Ishikawa (cell line): ENCODE measurements at regions not wholly inside any gene's neighbourhood (a gene's known extent, or its start where the extent isn't known, plus 50 kb on each side); places are given as distances from the start of the nearest gene placed in this dataset.

Experiments
- CEBPB ChIP-seq: IDR thresholded peaks from 2 replicates; pipeline ENCODE4 v1.6.1; 2012
- CREB1 ChIP-seq: IDR thresholded peaks from 2 replicates; pipeline ENCODE4 v1.6.1; 2012; ENCODE audit warnings: low read depth
- EGR1 ChIP-seq: IDR thresholded peaks from 2 replicates; pipeline ENCODE4 v1.6.1; 2012
- EP300 ChIP-seq: IDR thresholded peaks from 2 replicates; pipeline ENCODE4 v1.6.1; 2012; ENCODE audit warnings: borderline replicate concordance
- FOXM1 ChIP-seq: IDR thresholded peaks from 2 replicates; pipeline ENCODE4 v1.6.1; 2012; ENCODE audit warnings: low read depth, borderline replicate concordance
- MAX ChIP-seq: IDR thresholded peaks from 2 replicates; pipeline ENCODE4 v1.6.1; 2012
- NFIC ChIP-seq: IDR thresholded peaks from 2 replicates; pipeline ENCODE4 v1.6.1; 2012
- RAD21 ChIP-seq: IDR thresholded peaks from 2 replicates; pipeline ENCODE4 v1.6.1; 2012; ENCODE audit warnings: low read depth
- REST ChIP-seq: IDR thresholded peaks from 2 replicates; pipeline ENCODE4 v1.6.1; 2012; ENCODE audit warnings: low read depth, mild to moderate bottlenecking
- TAF1 ChIP-seq: IDR thresholded peaks from 2 replicates; pipeline ENCODE4 v1.6.1; 2012; ENCODE audit warnings: low read depth, mild to moderate bottlenecking
- TCF12 ChIP-seq: IDR thresholded peaks from 2 replicates; pipeline ENCODE4 v1.6.1; 2012; ENCODE audit warnings: low read depth
- TEAD4 ChIP-seq: IDR thresholded peaks from 2 replicates; pipeline ENCODE4 v1.6.1; 2012
- USF1 ChIP-seq: IDR thresholded peaks from 2 replicates; pipeline ENCODE4 v1.6.1; 2012
- YY1 ChIP-seq: IDR thresholded peaks from 2 replicates; pipeline ENCODE4 v1.6.1; 2012; ENCODE audit warnings: low read depth
- ZBTB7A ChIP-seq: IDR thresholded peaks from 2 replicates; pipeline ENCODE4 v1.6.1; 2012; ENCODE audit warnings: low read depth

- TF ChIP-seq TAF1 = no peak
- no peak for TF ChIP-seq REST
- no peak for TF ChIP-seq CREB1
- no peak for TF ChIP-seq EP300
- no peak for TF ChIP-seq NFIC
- TF ChIP-seq TEAD4 = no peak
- TF ChIP-seq MAX = no peak
- TF ChIP-seq CEBPB = no peak
- no peak for TF ChIP-seq RAD21
- TF ChIP-seq YY1 = no peak
- no peak for TF ChIP-seq USF1
- TF ChIP-seq ZBTB7A = no peak
- TF ChIP-seq EGR1 = no peak
- no peak for TF ChIP-seq TCF12
- no peak for TF ChIP-seq FOXM1
Observed at GRCh38 chr13:56066321-56066720, 1074.4 kb upstream of the PRR20A start.

GRCh38 chr13:56102641-56103040, 1038.1 kb upstream of the PRR20A start:
- TF ChIP-seq YY1 = no peak
- TF ChIP-seq CREB1 = no peak
- no peak for TF ChIP-seq EP300
- no peak for TF ChIP-seq RAD21
- no peak for TF ChIP-seq TAF1
- no peak for TF ChIP-seq USF1
- TF ChIP-seq EGR1 = no peak
- TF ChIP-seq CEBPB = no peak
- TF ChIP-seq REST = no peak
- TF ChIP-seq FOXM1 = no peak
- no peak for TF ChIP-seq TCF12
- no peak for TF ChIP-seq TEAD4
- no peak for TF ChIP-seq MAX

- no peak for TF ChIP-seq CEBPB
- no peak for TF ChIP-seq TEAD4
- TF ChIP-seq EGR1 = no peak
Observed at GRCh38 chr13:56110751-56111150, 1030.0 kb upstream of the PRR20A start.

GRCh38 chr13:56134524-56134923, 1006.2 kb upstream of the PRR20A start:
- TF ChIP-seq RAD21 (no peak), USF1 (no peak), CEBPB (no peak), ZBTB7A (no peak), TEAD4 (no peak), EGR1 (no peak), EP300 (no peak), FOXM1 (no peak)

- TF ChIP-seq TEAD4 (no peak), EP300 (no peak)
Observed at GRCh38 chr13:56166864-56167263, 973.9 kb upstream of the PRR20A start.

- TF ChIP-seq TEAD4 = no peak
- TF ChIP-seq ZBTB7A = no peak
- TF ChIP-seq FOXM1 = no peak
- TF ChIP-seq TCF12 = no peak
- no peak for TF ChIP-seq REST
- TF ChIP-seq MAX = no peak
- TF ChIP-seq NFIC = no peak
- no peak for TF ChIP-seq RAD21
Observed at GRCh38 chr13:56168581-56168980, 972.1 kb upstream of the PRR20A start.
